Fibroblast of skin of right quadriceps (primary cell): ENCODE measurements at regions not wholly inside any gene's neighbourhood (a gene's known extent, or its start where the extent isn't known, plus 50 kb on each side); places are given as distances from the start of the nearest gene placed in this dataset.

Experiments used
- DNase-seq: peaks from one replicate; pipeline ENCODE4 v3.0.0-alpha.2; 2013

- DNase-seq = no peak
Observed at GRCh38 chr10:62632071-62632809, 172.3 kb upstream of the ADO start.

DNA sequence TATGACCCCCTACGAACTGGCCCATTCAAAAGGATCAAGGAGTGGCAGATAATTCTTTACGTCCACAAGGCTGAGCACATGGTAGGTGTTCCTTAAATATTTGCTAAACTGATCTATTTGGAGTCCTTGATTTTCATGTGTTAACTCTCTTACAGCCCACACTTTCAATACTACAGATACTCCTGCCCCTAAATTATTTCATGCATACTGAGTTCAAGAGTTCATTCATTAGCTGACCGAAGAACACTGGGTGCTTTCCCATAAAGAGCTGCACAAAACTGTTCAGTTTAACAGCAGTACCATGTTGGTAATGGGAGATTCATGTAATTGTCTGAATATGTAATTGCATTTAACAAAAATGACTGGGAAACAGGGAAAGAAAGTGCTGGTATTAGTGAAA lies 170.5 kb upstream of the ADO start:
- no peak for DNase-seq

GRCh38 chr10:62634576-62634975 lies 169.9 kb upstream of the ADO start:
- DNase-seq = no peak

GRCh38 chr10:62635127-62635526 lies 169.4 kb upstream of the ADO start:
- no peak for DNase-seq

GRCh38 chr10:62636825-62637248 lies 167.7 kb upstream of the ADO start:
- no peak for DNase-seq

DNA sequence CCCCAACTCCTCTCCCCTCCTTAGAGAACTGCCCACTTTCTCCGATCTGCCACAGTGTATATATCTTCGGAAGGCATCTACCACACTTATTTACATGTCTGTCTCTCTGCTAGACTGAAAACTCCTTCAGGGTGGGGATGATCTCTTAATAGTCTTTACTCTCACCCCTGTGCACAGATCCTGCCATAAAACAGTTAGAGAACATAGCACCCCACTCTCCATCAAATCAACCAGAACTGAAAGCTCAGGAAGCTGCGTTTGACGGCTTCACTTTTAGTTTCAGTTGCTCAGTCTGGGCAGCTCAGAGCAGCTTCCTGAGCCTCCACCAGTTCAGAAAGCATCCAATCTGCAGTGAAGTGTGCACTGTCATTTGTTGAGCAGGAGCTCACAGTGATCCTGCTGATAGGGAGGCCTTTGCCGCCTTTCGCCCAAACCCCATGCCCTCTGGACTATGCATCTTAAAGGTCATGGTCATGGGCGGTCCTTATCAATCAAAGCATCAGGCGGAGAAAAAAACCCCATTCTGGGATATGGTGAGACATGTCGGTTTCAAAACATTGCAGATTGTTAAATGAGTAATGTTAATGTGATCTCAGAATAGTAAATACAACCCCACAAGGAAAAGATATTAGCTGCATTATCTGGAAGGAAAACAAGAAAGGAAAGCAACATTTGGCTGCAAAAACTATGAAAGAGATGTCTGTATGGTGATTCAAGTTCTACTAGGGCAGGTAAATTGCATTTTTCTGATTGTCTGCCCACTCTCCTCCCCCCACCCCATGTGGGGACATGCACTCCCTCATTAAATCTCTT lies 167.1 kb upstream of the ADO start:
- DNase-seq = peak; percentile 27

- DNase-seq = peak; percentile 34
Observed at GRCh38 chr10:62638062-62638477, 166.4 kb upstream of the ADO start.

DNA sequence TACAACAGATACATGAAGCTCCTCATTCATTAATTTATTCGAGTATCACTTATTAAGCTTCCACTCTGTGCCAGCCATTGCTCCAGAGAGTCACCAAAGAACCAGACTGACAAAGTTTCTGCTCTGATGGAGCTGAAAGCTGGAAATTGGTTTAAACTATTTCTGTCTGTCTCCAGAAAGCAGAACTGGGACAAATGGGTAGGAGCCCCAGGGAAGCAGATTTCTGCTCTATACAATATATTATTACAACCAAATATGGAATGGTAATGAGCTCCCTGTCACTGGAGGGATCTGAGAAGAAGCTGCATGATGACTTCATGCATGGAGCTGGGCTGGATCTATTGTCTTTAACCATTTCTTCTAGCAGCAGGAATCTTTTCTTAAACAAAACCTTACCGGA lies 165.4 kb upstream of the ADO start:
- no peak for DNase-seq

GRCh38 chr10:62640411-62640810 lies 164.1 kb upstream of the ADO start:
- peak; percentile 44 for DNase-seq

- DNase-seq = no peak
Observed at GRCh38 chr10:62643606-62644587, 160.6 kb upstream of the ADO start.

GRCh38 chr10:62647375-62648092 lies 157.0 kb upstream of the ADO start:
- DNase-seq = no peak

DNA sequence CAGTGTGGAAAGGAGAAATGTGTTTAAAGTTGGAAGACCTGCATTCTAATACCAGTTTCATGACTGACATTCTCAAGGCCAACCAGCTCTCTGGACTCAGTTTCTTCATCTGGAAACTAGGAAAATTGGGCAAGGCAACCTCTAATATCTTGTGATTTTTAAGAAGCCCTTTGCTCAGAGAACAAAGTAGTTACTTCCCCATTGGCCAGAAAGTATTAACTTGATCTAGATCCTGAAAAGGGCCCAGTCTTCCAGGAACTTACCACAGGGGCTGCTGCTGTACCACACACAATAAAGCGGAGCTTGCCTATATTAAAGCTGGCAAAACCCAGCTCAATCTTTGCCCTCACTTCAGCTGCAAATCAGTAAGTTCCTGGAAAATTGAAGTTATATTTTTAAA lies 155.6 kb upstream of the ADO start:
- DNase-seq = no peak

DNA sequence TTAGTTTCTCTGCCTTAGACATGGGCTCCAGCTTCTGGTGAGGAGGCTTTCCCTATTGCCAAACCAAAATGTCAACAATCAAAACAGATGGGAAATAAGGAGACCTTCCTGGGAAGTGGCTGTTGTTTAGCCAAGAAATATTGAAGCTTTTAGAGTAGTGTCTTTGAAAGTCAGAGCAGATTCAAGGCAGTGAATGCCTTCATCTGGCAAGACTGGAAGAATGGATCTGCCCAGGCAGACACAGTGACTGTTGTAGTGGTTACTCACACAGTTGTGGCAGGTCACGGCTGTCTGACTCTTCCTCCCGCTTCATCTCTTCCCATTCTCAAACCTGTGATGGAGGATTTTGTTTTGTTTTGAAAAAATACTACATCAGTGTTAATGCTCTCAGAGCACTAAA lies 154.1 kb upstream of the ADO start:
- no peak for DNase-seq

GRCh38 chr10:62651341-62651740 lies 153.2 kb upstream of the ADO start:
- peak; percentile 38 for DNase-seq

GRCh38 chr10:62652114-62652513 lies 152.4 kb upstream of the ADO start:
- DNase-seq = peak; percentile 51

DNA sequence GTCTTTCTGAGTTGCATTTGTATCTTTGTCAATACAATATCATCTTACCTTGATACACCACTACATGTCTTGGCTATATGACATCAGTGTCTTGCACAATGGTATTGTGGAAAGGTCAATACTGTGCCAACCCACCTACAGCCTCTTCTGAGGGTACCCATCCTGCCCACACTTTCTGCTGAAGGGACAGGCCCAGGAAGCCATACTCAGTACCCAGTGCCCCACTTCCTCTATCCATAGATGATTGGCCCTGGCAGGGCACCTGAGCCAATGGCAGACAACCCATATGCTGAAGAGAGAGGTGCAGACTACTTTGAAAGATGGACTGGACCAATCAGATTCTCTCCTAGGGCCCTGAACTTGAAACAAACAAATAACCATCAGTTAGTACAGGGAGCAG lies 152.0 kb upstream of the ADO start:
- no peak for DNase-seq

DNA sequence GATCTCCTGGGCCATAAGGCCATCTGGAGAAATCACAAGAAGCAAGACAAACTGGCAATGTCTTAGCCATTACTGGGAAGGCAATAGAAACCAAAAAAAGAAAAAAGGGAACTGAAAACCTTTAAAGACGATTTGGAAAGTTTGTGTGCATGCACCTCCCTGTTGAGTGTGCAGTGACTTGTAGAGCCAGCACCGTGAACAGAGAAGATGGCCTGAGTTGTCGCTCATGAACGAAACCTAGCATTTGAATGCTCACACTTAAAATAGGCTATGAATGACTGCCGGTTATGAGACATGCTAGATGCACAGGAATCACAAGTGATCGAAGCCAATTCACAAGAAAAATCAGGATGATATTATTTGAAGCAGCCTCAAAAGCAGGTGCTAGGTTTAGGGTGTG lies 151.3 kb upstream of the ADO start:
- no peak for DNase-seq

- no peak for DNase-seq
Observed at GRCh38 chr10:62654966-62655336, 149.6 kb upstream of the ADO start.

- DNase-seq = no peak
Observed at GRCh38 chr10:62655337-62655994, 149.1 kb upstream of the ADO start.

GRCh38 chr10:62657244-62657835 lies 147.2 kb upstream of the ADO start:
- DNase-seq = no peak

DNA sequence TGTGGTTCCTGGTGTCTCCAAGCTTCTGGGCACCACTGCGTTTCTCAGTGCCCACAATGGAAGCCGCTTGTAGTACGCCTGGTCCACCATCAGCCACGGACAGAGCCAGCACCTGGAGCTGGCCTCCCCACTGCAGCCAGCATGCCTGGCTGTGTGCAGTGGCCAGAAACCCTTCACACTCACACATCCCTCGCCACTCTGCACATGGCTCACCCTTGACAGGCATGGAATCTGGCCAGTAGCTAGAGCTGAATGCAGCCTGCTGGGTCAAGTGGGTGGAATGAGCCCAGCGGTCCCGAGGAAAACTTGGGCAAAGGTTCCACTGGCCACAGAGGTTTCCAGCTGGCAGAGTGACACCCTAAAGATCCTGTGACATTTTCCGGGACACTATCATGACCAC lies 146.0 kb upstream of the ADO start:
- no peak for DNase-seq

- DNase-seq = no peak
Observed at GRCh38 chr10:62661143-62661542, 143.4 kb upstream of the ADO start.
